Endothelial cell of umbilical vein (primary cell): ENCODE measurements at regions not wholly inside any gene's neighbourhood (a gene's known extent, or its start where the extent isn't known, plus 50 kb on each side); places are given as distances from the start of the nearest gene placed in this dataset.

ENCODE experiments used
- BruUV-seq: library from RNA; stranded (reverse); fragments of 400-500 nt; replicated peaks from 2 replicates; lab custom pipeline; 2021; lab: Mats Ljungman, UMichigan
- CTCF ChIA-PET: fragments of 300-600, 350-600 bp; sonication (Branson Sonifier 250); formaldehyde crosslinking; loops from one replicate; lab custom pipeline; 2021; ENCODE audit warnings: antibody characterized with exemption, inconsistent platforms; lab: Charles Lee
- POLR2A ChIA-PET: fragments of 300-600, 350-600 bp; sonication (Branson Sonifier 250); formaldehyde crosslinking; loops from one replicate; lab custom pipeline; 2021; ENCODE audit warnings: antibody characterized with exemption, inconsistent platforms; lab: Charles Lee
- DNase-seq: peaks from one replicate; pipeline ENCODE4 v3.0.0-alpha.2; 2011; ENCODE audit warnings: low read depth, low spot score
- FAIRE-seq: peaks from 2 replicates; lab custom pipeline; 2011; peaks lifted over from hg19 to GRCh38; lab: Jason Lieb, UNC
- H2AFZ ChIP-seq: 2 replicates; pipeline ENCODE4 v1.6.0; 2012; ENCODE audit warnings: low read depth, low read length, control low read depth, inconsistent platforms
- H3K27ac ChIP-seq: 2 replicates; pipeline ENCODE4 v1.5.1; 2011; ENCODE audit warnings: low read depth, mild to moderate bottlenecking, control low read depth, low read length, moderate library complexity; ENCODE audit not compliant: insufficient read depth
- H3K27me3 ChIP-seq, 2 experiments: 2 replicates each; pipeline versions ENCODE4 v1.6.0 to v1.6.1; 2011; ENCODE audit warnings: low read length in 2 of 2, mixed read lengths in 1 of 2; ENCODE audit not compliant: control insufficient read depth in 2 of 2, insufficient read depth in 2 of 2
- H3K36me3 ChIP-seq, 2 experiments: 2 replicates in 1 of 2; 3 replicates in 1 of 2; pipeline ENCODE4 v1.5.1; 2011; ENCODE audit warnings: low read length in 2 of 2, mild to moderate bottlenecking in 1 of 2, moderate library complexity in 1 of 2; ENCODE audit not compliant: control insufficient read depth in 2 of 2, insufficient read depth in 2 of 2; ENCODE audit errors: extremely low read depth in 1 of 2
- H3K4me1 ChIP-seq: 3 replicates; pipeline ENCODE4 v1.5.1; 2011; ENCODE audit warnings: mild to moderate bottlenecking, low read length; ENCODE audit not compliant: control insufficient read depth, insufficient read depth; ENCODE audit errors: extremely low read depth
- H3K4me2 ChIP-seq: 2 replicates; pipeline ENCODE4 v1.6.1; 2011; ENCODE audit warnings: low read length, control low read depth, mixed read lengths; ENCODE audit not compliant: insufficient read depth
- H3K4me3 ChIP-seq, 3 experiments: fragments of 200-600 bp in 1 of 3; sonication (generic), shearing (Covaris generic) in 1 of 3; replicated peaks in 1 of 3; 2 replicates each; pipeline ENCODE4 v1.5.1; 2011 to 2016; ENCODE audit warnings: control low read depth in 3 of 3, low read length in 3 of 3, mild to moderate bottlenecking in 2 of 3, inconsistent platforms in 1 of 3, low read depth in 1 of 3, moderate library complexity in 1 of 3; ENCODE audit not compliant: insufficient read depth in 1 of 3
- H3K79me2 ChIP-seq: 2 replicates; pipeline ENCODE4 v1.6.0; 2012; ENCODE audit warnings: low read length, inconsistent platforms; ENCODE audit not compliant: control insufficient read depth, insufficient read depth
- H3K9ac ChIP-seq: replicated peaks from 2 replicates; pipeline ENCODE3; 2011; ENCODE audit warnings: low read length, control low read depth; ENCODE audit not compliant: insufficient read depth; ENCODE audit errors: extremely low read depth
- H3K9me1 ChIP-seq: replicated peaks from 3 replicates; pipeline ENCODE4 v1.6.0; 2011; ENCODE audit warnings: mild to moderate bottlenecking, low read length; ENCODE audit not compliant: control insufficient read depth, insufficient read depth; ENCODE audit errors: extremely low read depth
- H3K9me3 ChIP-seq: replicated peaks from 2 replicates; pipeline ENCODE4 v1.5.1; 2012; ENCODE audit warnings: low read length, inconsistent platforms; ENCODE audit not compliant: control insufficient read depth, insufficient read depth
- H4K20me1 ChIP-seq: replicated peaks from 2 replicates; pipeline ENCODE3; 2011; ENCODE audit warnings: mild to moderate bottlenecking, low read length; ENCODE audit not compliant: control insufficient read depth, insufficient read depth; ENCODE audit errors: extremely low read depth
- CTCF ChIP-seq, 2 donors: IDR thresholded peaks; 1 replicate in 1 of 2; 2 replicates in 1 of 2; pipeline ENCODE4 v1.5.1; 2011; ENCODE audit warnings: low read length in 2 of 2, mild to moderate bottlenecking in 2 of 2, moderate library complexity in 2 of 2, control low read depth in 1 of 2, inconsistent platforms in 1 of 2, low read depth in 1 of 2; ENCODE audit not compliant: insufficient read depth in 1 of 2; ENCODE audit errors: extremely low read depth in 1 of 2
- EZH2 ChIP-seq: IDR thresholded peaks from 2 replicates; pipeline ENCODE4 v1.6.1; 2012; ENCODE audit warnings: borderline replicate concordance, low read depth, mild to moderate bottlenecking, moderate library complexity, low read length, inconsistent platforms; ENCODE audit not compliant: severe bottlenecking
- FOS ChIP-seq: IDR thresholded peaks from 2 replicates; pipeline ENCODE4 v1.6.1; 2011; ENCODE audit warnings: mild to moderate bottlenecking, low read length, moderate library complexity, borderline replicate concordance; ENCODE audit not compliant: insufficient read depth
- GATA2 ChIP-seq: IDR thresholded peaks from 2 replicates; pipeline ENCODE4 v1.7.0; 2011; ENCODE audit warnings: low read depth, mild to moderate bottlenecking, moderate library complexity, mixed read lengths, low read length; ENCODE audit not compliant: insufficient read length, insufficient read depth
- JUN ChIP-seq: IDR thresholded peaks from 2 replicates; pipeline ENCODE4 v1.6.1; 2011; ENCODE audit warnings: borderline replicate concordance, low read depth; ENCODE audit not compliant: insufficient read length, insufficient read depth
- MAX ChIP-seq: IDR thresholded peaks from 2 replicates; pipeline ENCODE4 v1.6.1; 2011; ENCODE audit not compliant: insufficient read depth, insufficient read length
- MYC ChIP-seq: IDR thresholded peaks from one replicate; pipeline ENCODE4 v1.6.1; 2011; ENCODE audit warnings: mild to moderate bottlenecking, low read depth, low read length
- POLR2A ChIP-seq: IDR thresholded peaks from 2 replicates; pipeline ENCODE4 v1.6.1; 2012; ENCODE audit warnings: low read depth, mild to moderate bottlenecking, control low read depth, low read length
- POLR2AphosphoS5 ChIP-seq: IDR thresholded peaks from 2 replicates; pipeline ENCODE4 v1.6.1; 2012; ENCODE audit warnings: low read depth, mild to moderate bottlenecking, control low read depth, low read length, moderate library complexity; ENCODE audit not compliant: insufficient read depth
- dilution Hi-C: fragments of 300-500 bp; cut with MboI; formaldehyde crosslinking; loops from one replicate; pipeline ENCODE4 v1.15.0; 2019; ENCODE audit warnings: low sequenced_read_pairs; ENCODE audit not compliant: extremely low pct_ligation_motif_present
- intact Hi-C: fragments of 100-400 bp; cut with micrococcal nuclease; formaldehyde crosslinking; loops from one replicate; pipeline ENCODE4 v1.10.0; 2022

- no TSS peak for BruUV-seq
- Histone ChIP-seq H3K4me3 (no peak overlapping the region), H3K79me2 (no peaks in the 10 kb centered on the region), H3K36me3 (no peaks in the 10 kb centered on the region), H3K9ac (no peak overlapping the region), H3K9me3 (no peaks in the 10 kb centered on the region), H4K20me1 (no peaks in the 10 kb centered on the region), H3K4me1 (no peaks in the 10 kb centered on the region), H3K27me3 (peaks cover 0 to 6% of the 10 kb centered on the region in 2 experiments), H2AFZ (no peak overlapping the region), H3K27ac (no peak overlapping the region), H3K4me2 (no peak overlapping the region), H3K9me1 (no peaks in the 10 kb centered on the region)
- TF ChIP-seq EZH2, result no peak
- TF ChIP-seq JUN, result no peak
- no peak for TF ChIP-seq CTCF (IDR thresholded peaks at IDR 0.05; ENCODE audit: extremely low read depth in 1 of 2, insufficient read depth in 1 of 2, low read depth in 1 of 2, low read length in 2 of 2)
- TF ChIP-seq MYC, result no peak
- TF ChIP-seq POLR2AphosphoS5, result no peak
- TF ChIP-seq FOS, result no peak
- TF ChIP-seq GATA2, result no peak
- TF ChIP-seq MAX, result no peak
- no peak for TF ChIP-seq POLR2A
- intact Hi-C loops, result no loop called here
- CTCF ChIA-PET, result interaction anchor here (0.5 to 4.3 kb wide), 7 partner anchors 17 to 239 kb away, joined by 3 to 75 read pairs (median 6); no protein-coding TSS in a partner anchor
- no peak for DNase-seq
- no peak for FAIRE-seq
- POLR2A ChIA-PET, result no interaction called here
- dilution Hi-C loops, result no loop called here
These were observed 101.1 kb upstream of the IGLL5 start for GRCh38 chr22:22786301-22787115.
